MM.1S (cell line): ENCODE measurements at regions not wholly inside any gene's neighbourhood (a gene's known extent, or its start where the extent isn't known, plus 50 kb on each side); places are given as distances from the start of the nearest gene placed in this dataset.

ENCODE experiments used
- DNase-seq: peaks from one replicate; pipeline ENCODE4 v3.0.0-alpha.2; 2015
- H2AFZ ChIP-seq: fragments of 300-600 bp; sonication (generic); 2 replicates; pipeline ENCODE4 v1.6.0; 2016; ENCODE audit warnings: antibody characterized with exemption, low read length
- H3F3A ChIP-seq: fragments of 300-600 bp; sonication (generic); 2 replicates; pipeline ENCODE4 v1.6.1; 2016; ENCODE audit warnings: mild to moderate bottlenecking, antibody characterized with exemption, low read length, moderate library complexity, mixed read lengths; ENCODE audit not compliant: insufficient read depth
- H3K27ac ChIP-seq: fragments of 300-600 bp; sonication (generic); 2 replicates; pipeline ENCODE4 v1.5.1; 2016; ENCODE audit warnings: mild to moderate bottlenecking, low read length
- H3K27me3 ChIP-seq: fragments of 300-600 bp; sonication (generic); replicated peaks from 2 replicates; pipeline ENCODE4 v1.6.0; 2016; ENCODE audit warnings: low read length; ENCODE audit not compliant: insufficient read depth
- H3K36me3 ChIP-seq: fragments of 300-600 bp; sonication (generic); replicated peaks from 2 replicates; pipeline ENCODE4 v1.6.1; 2016; ENCODE audit warnings: mild to moderate bottlenecking, low read length, mixed read lengths; ENCODE audit not compliant: insufficient read depth
- H3K4me1 ChIP-seq: fragments of 300-600 bp; sonication (generic); 2 replicates; pipeline ENCODE4 v1.6.1; 2016; ENCODE audit warnings: low read length, mixed read lengths
- H3K4me2 ChIP-seq: fragments of 300-600 bp; sonication (generic); 2 replicates; pipeline ENCODE4 v1.6.0; 2016; ENCODE audit warnings: low read depth, low read length
- H3K4me3 ChIP-seq: fragments of 300-600 bp; sonication (generic); 2 replicates; pipeline ENCODE4 v1.5.1; 2016; ENCODE audit warnings: low read length, mixed read lengths
- H3K79me2 ChIP-seq: fragments of 300-600 bp; sonication (generic); 2 replicates; pipeline ENCODE4 v1.6.1; 2016; ENCODE audit warnings: mixed run types, low read length, mixed read lengths
- H3K9ac ChIP-seq: fragments of 300-600 bp; sonication (generic); 2 replicates; pipeline ENCODE4 v1.6.1; 2016; ENCODE audit warnings: low read length, mixed read lengths
- H3K9me2 ChIP-seq: fragments of 300-600 bp; sonication (generic); replicated peaks from 2 replicates; pipeline ENCODE4 v1.6.1; 2016; ENCODE audit warnings: mild to moderate bottlenecking, low read length, mixed read lengths; ENCODE audit not compliant: insufficient read depth
- H3K9me3 ChIP-seq: fragments of 300-600 bp; sonication (generic); replicated peaks from 2 replicates; pipeline ENCODE4 v1.6.1; 2016; ENCODE audit warnings: mild to moderate bottlenecking, low read length, mixed read lengths; ENCODE audit not compliant: insufficient read depth
- H4K20me1 ChIP-seq: fragments of 300-600 bp; sonication (generic); 2 replicates; pipeline ENCODE4 v1.6.1; 2016; ENCODE audit warnings: mild to moderate bottlenecking, low read length, moderate library complexity, mixed read lengths; ENCODE audit not compliant: insufficient read depth
- EZH2 ChIP-seq: fragments of 300-600 bp; sonication (generic); optimal IDR thresholded peaks from 2 replicates; pipeline ENCODE3; 2017; ENCODE audit warnings: low read depth, mild to moderate bottlenecking, antibody characterized with exemption, low read length, mixed read lengths
- EZH2phosphoT487 ChIP-seq: fragments of 300-600 bp; sonication (generic); IDR thresholded peaks from 2 replicates; pipeline ENCODE4 v1.6.1; 2018; ENCODE audit warnings: antibody characterized with exemption, low read length
- TF ChIP-seq, protein P1 (sequence below): fragments of 300-600 bp; sonication (generic); IDR thresholded peaks from 2 replicates; pipeline ENCODE4 v1.5.1; 2016; ENCODE audit warnings: antibody characterized with exemption, low read length, mixed read lengths

- Histone ChIP-seq H3K9me2 (no peaks in the 10 kb centered on the region), H3K36me3 (no peaks in the 10 kb centered on the region), H3K79me2 (no peaks in the 10 kb centered on the region), H3K9me3 (no peaks in the 10 kb centered on the region), H3K4me2 (no peak overlapping the region), H3K9ac (no peak overlapping the region), H3K27me3 (no peaks in the 10 kb centered on the region), H4K20me1 (no peaks in the 10 kb centered on the region), H3K27ac (no peak overlapping the region), H3K4me1 (no peaks in the 10 kb centered on the region), H3K4me3 (no peak overlapping the region), H2AFZ (no peak overlapping the region), H3F3A (no peaks in the 10 kb centered on the region)
- TF ChIP-seq, protein P1, sequence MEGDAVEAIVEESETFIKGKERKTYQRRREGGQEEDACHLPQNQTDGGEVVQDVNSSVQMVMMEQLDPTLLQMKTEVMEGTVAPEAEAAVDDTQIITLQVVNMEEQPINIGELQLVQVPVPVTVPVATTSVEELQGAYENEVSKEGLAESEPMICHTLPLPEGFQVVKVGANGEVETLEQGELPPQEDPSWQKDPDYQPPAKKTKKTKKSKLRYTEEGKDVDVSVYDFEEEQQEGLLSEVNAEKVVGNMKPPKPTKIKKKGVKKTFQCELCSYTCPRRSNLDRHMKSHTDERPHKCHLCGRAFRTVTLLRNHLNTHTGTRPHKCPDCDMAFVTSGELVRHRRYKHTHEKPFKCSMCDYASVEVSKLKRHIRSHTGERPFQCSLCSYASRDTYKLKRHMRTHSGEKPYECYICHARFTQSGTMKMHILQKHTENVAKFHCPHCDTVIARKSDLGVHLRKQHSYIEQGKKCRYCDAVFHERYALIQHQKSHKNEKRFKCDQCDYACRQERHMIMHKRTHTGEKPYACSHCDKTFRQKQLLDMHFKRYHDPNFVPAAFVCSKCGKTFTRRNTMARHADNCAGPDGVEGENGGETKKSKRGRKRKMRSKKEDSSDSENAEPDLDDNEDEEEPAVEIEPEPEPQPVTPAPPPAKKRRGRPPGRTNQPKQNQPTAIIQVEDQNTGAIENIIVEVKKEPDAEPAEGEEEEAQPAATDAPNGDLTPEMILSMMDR, result no peak
- TF ChIP-seq EZH2phosphoT487, result no peak
- TF ChIP-seq EZH2, result no peak
- no peak for DNase-seq
These were observed 137.1 kb downstream of the RPIA start for GRCh38 chr2:88828397-88829137.

DNA sequence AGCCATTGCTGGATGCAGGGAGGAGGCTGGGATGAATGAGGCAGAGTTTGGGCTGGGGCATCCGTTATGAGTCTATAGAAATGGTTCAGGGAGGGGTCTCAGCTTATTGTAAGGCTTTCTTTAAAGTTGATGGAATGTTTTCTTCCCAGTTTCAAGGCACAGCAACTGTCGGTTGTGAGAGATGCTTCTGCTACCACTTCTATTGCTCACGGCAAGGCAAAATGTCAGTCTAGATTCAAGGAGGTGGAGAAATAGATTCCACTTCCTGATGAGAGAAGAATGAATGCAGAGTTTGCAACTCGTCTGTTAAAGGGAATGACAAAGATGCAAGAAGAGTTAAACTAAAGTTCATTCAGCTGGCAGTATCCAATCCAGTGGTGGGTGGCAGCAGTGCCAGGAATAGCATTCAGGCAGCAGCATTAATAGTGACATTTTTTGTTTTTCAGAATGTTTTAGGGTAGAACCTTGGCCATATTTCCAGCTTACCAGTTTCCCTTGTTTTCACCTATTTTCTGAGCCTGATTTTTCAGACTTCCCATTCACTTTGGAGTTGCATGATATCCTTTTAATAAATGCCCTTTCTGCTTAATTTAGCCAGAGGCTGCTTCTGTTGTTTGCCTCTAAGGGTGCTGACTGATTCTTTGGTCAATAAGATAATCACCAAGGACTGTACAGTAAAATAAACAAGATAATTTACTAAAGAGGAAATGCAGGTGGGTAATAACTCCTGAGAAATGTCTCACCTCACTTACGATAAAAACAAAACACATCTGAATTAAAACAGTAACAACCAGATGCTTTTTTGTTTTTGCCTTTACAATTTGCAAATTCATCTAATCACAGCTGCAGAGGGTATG, 138.4 kb downstream of the RPIA start:
- H3K4me3 ChIP-seq, result no peak overlapping the region
- no peaks in the 10 kb centered on the region for H3K9me3 ChIP-seq
- no peaks in the 10 kb centered on the region for H4K20me1 ChIP-seq
- TF ChIP-seq, protein P1, result no peak
- TF ChIP-seq EZH2, result no peak
- no peak for TF ChIP-seq EZH2phosphoT487
- no peak overlapping the region for H2AFZ ChIP-seq
- H3K9ac ChIP-seq, result no peak overlapping the region
- H3K27ac ChIP-seq, result no peak overlapping the region
- H3K36me3 ChIP-seq, result no peaks in the 10 kb centered on the region
- no peaks in the 10 kb centered on the region for H3K27me3 ChIP-seq
- no peaks in the 10 kb centered on the region for H3K4me1 ChIP-seq
- DNase-seq, result no peak
- no peaks in the 10 kb centered on the region for H3F3A ChIP-seq
- no peak overlapping the region for H3K4me2 ChIP-seq
- no peaks in the 10 kb centered on the region for H3K79me2 ChIP-seq
- no peaks in the 10 kb centered on the region for H3K9me2 ChIP-seq

GRCh38 chr2:88831071-88831791, 139.8 kb downstream of the RPIA start:
- no peaks in the 10 kb centered on the region for H3K9me2 ChIP-seq
- H3K36me3 ChIP-seq, result no peaks in the 10 kb centered on the region
- no peak overlapping the region for H2AFZ ChIP-seq
- no peak for TF ChIP-seq EZH2phosphoT487
- no peak for TF ChIP-seq EZH2
- TF ChIP-seq, protein P1, result no peak
- no peak overlapping the region for H3K27ac ChIP-seq
- no peaks in the 10 kb centered on the region for H3F3A ChIP-seq
- no peak overlapping the region for H3K4me2 ChIP-seq
- H3K79me2 ChIP-seq, result no peaks in the 10 kb centered on the region
- no peaks in the 10 kb centered on the region for H3K4me1 ChIP-seq
- no peak overlapping the region for H3K4me3 ChIP-seq
- H3K9me3 ChIP-seq, result no peaks in the 10 kb centered on the region
- no peaks in the 10 kb centered on the region for H3K27me3 ChIP-seq
- H4K20me1 ChIP-seq, result no peaks in the 10 kb centered on the region
- no peak overlapping the region for H3K9ac ChIP-seq
- DNase-seq, result no peak
